Activated T-helper 1 cell treated with anti-CD3 and anti-CD28 coated beads, Interleukin-12 subunit alpha, Interleukin-12 subunit beta, Interleukin-2, Interleukin-4 antibody, amounts not matched to agents 30 ng/mL and 10 ng/mL and 1 ng/mL, durations not matched to agents 14 hours and 24 hours and 36 hours (primary cell): ENCODE measurements at regions not wholly inside any gene's neighbourhood (a gene's known extent, or its start where the extent isn't known, plus 50 kb on each side); places are given as distances from the start of the nearest gene placed in this dataset.
"Not testable (repeated sequence)": the region's sequence is repeated elsewhere in the genome, so short reads cannot be mapped to it uniquely, and the experiment has no call there.

Experiments used
- DNase-seq: peaks from one replicate; pipeline ENCODE4 v3.0.0; 2021; ENCODE audit warnings: low spot score
- H3K27ac Mint-ChIP-seq: one replicate; pipeline ENCODE4 v1.8.0; 2021; ENCODE audit warnings: mild to moderate bottlenecking, mixed read lengths
- H3K27me3 Mint-ChIP-seq: one replicate; pipeline ENCODE4 v1.8.0; 2022; ENCODE audit warnings: mild to moderate bottlenecking, moderate library complexity, mixed read lengths; ENCODE audit not compliant: insufficient read depth
- H3K36me3 Mint-ChIP-seq: one replicate; pipeline ENCODE4 v1.8.0; 2021; ENCODE audit warnings: low read depth, mixed read lengths
- H3K4me1 Mint-ChIP-seq: one replicate; pipeline ENCODE4 v1.8.0; 2021; ENCODE audit warnings: low read depth, mixed read lengths
- H3K4me3 Mint-ChIP-seq: one replicate; pipeline ENCODE4 v1.8.0; 2021; ENCODE audit warnings: mild to moderate bottlenecking, moderate library complexity, mixed read lengths
- H3K9me3 Mint-ChIP-seq: one replicate; pipeline ENCODE4 v1.8.0; 2021; ENCODE audit warnings: mixed read lengths
- intact Hi-C: fragments of 100-400 bp; cut with micrococcal nuclease; formaldehyde crosslinking; loops from one replicate; pipeline ENCODE4 v1.15.1; 2024

DNA sequence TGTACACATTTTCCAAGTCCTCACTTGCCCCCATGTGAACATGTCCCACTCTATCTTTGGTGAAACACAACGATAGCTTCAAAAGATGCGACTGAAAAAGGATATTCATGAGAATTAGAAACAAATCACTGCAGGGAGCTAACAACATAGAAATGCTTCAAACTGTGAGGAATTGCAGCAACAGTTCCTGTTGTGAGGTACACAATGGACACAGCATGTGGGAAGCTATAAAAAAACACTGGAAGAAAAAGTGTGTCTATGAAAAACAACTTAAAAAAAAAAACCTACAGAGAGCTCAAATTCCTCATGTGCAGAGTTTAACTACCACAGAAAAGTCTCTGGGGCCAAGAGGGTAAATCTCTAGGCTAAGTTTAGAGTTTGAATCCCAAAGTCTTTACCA lies 51.6 kb upstream of the BLTP1 start:
- Mint-ChIP-seq H3K4me1 (no peaks in the 10 kb centered on the region), H3K27ac (no peak overlapping the region), H3K9me3 (no peaks in the 10 kb centered on the region), H3K36me3 (no peaks in the 10 kb centered on the region), H3K27me3 (peaks cover 22% of the 10 kb centered on the region), H3K4me3 (no peak overlapping the region)
- intact Hi-C loops: loop anchor here (10.0 kb wide), 1 partner anchor 174 kb away; no protein-coding TSS in a partner anchor
- DNase-seq: no peak

DNA sequence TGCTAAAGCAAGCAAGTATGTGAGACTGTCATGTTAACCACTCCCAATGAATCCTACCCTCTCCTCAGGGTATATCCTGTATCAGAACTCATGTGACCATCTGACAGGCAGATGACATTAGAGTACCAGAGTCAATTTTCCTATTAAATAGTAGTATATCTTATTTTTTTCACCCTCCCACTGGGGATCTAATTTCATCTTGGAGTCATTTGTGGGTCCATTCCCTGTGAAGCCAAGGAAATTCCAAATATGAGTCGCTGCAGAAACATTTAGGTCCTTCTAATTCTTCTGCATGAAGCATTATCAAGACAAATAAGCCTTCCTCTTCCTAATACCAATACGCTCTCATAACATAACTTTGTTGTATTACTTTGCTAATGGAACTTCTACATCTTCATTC lies 52.2 kb upstream of the BLTP1 start:
- intact Hi-C loops: loop anchor here (10.0 kb wide), 1 partner anchor 175 kb away; no protein-coding TSS in a partner anchor
- Mint-ChIP-seq H3K36me3 (no peaks in the 10 kb centered on the region), H3K9me3 (no peaks in the 10 kb centered on the region)

DNA sequence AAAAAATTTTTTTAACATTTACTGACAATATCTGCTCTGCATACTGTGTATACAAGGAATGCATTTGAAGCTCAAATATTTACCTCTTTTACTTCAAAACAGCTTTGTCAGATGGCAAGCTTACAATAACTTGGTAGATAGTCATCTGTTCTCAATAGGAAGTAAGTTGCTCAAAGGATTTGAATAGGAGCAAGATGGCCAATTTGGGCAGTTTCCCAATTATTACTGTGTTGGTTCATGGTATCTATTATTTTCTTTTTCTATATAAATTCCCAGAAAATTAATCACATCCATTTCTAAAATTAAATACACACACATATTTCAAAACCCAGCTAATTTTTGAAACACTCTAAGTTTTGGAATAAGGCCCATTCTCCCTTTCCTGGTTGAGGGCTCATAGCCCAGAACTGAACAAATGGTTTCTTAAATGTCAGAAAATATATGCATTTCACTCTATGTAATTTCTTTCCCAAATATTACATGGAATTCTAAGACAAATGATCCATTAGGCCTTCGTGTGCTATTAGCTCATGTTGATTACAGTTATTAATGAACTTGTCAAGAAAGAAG lies 60.2 kb upstream of the BLTP1 start:
- no peaks in the 10 kb centered on the region for H3K9me3 Mint-ChIP-seq
- no peak for DNase-seq
- H3K27me3 Mint-ChIP-seq: peaks cover 14% of the 10 kb centered on the region
- H3K4me3 Mint-ChIP-seq: no peak overlapping the region
- intact Hi-C loops: no loop called here
- H3K4me1 Mint-ChIP-seq: no peaks in the 10 kb centered on the region
- H3K36me3 Mint-ChIP-seq: no peaks in the 10 kb centered on the region
- H3K27ac Mint-ChIP-seq: no peak overlapping the region

More for the DNA sequence above, 52.2 kb upstream of the BLTP1 start:
- Mint-ChIP-seq H3K4me3 (no peak overlapping the region), H3K27me3 (peaks cover 22% of the 10 kb centered on the region), H3K27ac (no peak overlapping the region), H3K4me1 (no peaks in the 10 kb centered on the region)
- no peak for DNase-seq

DNA sequence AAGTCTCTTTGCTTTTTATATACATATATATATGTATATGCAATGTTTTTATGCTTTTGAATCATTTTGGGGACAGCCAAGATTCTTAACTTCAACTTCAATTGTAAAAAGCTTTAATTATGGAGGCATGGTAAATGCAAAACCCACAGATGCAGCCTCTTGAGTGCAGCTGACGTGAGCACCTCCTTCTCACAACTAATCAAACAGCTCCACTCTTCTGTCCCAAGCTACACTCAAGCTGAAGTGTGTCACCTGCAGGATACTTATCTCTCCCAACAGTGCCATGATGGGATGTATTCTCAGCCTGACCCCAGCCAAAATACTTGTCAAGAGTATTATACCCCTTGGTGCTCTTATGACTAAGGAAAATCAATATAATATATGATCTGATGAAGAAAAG lies 60.7 kb upstream of the BLTP1 start:
- no peaks in the 10 kb centered on the region for H3K36me3 Mint-ChIP-seq
- H3K4me1 Mint-ChIP-seq: no peaks in the 10 kb centered on the region
- no peaks in the 10 kb centered on the region for H3K9me3 Mint-ChIP-seq
- intact Hi-C loops: no loop called here
- no peak overlapping the region for H3K4me3 Mint-ChIP-seq
- no peak for DNase-seq
- H3K27me3 Mint-ChIP-seq: peaks cover 17% of the 10 kb centered on the region
- H3K27ac Mint-ChIP-seq: no peak overlapping the region

DNA sequence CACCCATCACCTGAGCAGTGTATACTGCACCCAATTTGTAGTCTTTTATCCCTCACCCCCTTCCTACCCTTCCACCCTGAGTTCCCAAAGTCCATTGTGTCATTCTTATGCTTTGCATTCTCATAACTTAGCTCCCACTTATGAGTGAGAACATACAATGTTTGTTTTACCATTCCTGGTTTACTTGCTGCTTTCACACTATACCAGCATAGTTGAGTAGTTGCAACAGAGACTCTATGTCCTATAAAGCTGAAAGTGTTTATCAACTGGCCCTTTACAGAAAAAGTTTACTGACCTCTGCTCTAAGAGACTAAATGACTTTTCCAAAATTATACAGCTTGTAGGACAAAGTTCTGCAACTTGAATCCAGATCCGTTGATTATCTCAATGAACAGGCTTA lies 61.1 kb upstream of the BLTP1 start:
- Mint-ChIP-seq H3K27me3 (peaks cover 19% of the 10 kb centered on the region), H3K4me3 (no peak overlapping the region), H3K4me1 (no peaks in the 10 kb centered on the region), H3K27ac (no peak overlapping the region), H3K9me3 (no peaks in the 10 kb centered on the region), H3K36me3 (no peaks in the 10 kb centered on the region)
- no peak for DNase-seq
- intact Hi-C loops: no loop called here

DNA sequence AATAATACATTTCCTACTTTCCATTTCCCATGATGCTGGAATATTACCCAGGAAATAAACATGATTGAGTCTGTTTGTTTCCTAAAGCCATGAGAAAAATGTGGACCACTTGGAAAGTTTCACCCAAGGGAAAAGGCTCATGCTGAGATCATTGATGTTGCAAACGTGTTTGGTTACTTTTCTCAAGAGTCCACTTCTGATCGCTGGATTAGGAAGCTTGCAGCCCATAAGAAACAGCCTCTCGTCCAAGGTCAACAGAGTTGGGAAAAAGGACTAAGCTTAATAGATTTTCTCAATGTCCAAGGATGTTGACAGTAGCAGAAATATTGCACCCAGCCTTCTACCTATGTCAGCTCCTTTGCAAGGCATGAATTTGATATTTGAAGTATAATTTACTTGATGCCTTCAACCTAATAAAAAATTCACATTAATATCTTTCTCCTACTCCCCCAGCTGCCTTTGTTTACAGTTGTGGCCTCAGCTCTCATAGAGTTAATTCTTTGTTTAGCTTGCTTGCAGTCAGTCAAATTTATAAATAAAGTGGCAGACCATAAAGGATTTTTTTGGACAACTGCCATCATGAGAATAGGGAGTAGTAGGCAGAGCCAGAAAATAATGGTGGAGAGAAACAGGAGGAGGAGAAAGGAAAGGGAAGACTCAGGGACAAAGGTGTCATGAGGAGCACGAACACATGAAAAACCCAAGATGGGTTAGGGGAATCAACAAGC lies 65.6 kb upstream of the BLTP1 start:
- no peak for DNase-seq
- Mint-ChIP-seq H3K4me3 (no peak overlapping the region), H3K4me1 (no peaks in the 10 kb centered on the region), H3K27ac (no peak overlapping the region), H3K27me3 (peaks cover 22% of the 10 kb centered on the region), H3K36me3 (peaks cover 1% of the 10 kb centered on the region), H3K9me3 (no peaks in the 10 kb centered on the region)
- intact Hi-C loops: no loop called here

DNA sequence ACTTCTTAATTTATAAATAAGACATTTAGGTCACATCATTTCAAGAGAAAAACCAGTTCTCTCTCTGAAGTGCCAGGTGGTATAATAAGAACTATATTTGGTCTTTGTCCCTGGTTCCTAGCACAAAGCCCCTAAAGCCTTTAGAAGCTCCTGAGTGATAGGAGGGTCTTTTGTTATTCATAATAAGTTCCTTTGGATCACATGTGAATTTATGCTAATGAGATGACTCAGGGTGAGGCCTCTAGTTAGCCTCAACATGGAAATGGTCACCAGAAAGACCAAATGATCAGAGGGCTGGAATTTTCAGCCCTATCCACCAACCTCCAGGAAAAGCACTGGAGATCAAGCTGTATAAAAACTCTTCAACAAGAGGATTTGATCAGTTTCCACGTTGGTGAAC lies 68.1 kb upstream of the BLTP1 start:
- Mint-ChIP-seq H3K4me3 (no peak overlapping the region), H3K36me3 (peaks cover 1% of the 10 kb centered on the region), H3K4me1 (no peaks in the 10 kb centered on the region), H3K9me3 (no peaks in the 10 kb centered on the region), H3K27ac (no peak overlapping the region), H3K27me3 (peaks cover 22% of the 10 kb centered on the region)
- DNase-seq: no peak
- intact Hi-C loops: no loop called here

DNA sequence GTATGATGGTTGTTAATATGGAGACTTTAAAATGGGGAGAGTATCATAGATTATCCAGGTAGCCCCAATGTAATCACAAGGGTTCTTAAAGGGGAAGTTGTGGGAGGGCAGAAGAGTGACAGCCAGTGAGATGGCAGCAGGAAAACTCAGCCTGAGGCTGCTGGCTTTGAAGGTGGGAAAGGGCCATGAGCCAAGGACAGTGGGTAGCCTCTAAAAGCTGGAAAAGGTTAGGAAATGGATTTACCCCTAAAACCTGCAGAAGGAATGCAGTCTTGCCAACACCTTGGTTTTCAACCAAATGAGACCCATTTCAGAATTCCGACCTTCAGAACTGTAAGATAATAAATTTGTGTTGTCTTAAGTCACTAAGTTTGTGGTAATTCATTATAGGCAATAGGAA lies 68.8 kb upstream of the BLTP1 start:
- H3K36me3 Mint-ChIP-seq: peaks cover 1% of the 10 kb centered on the region
- no peaks in the 10 kb centered on the region for H3K4me1 Mint-ChIP-seq
- peaks cover 21% of the 10 kb centered on the region for H3K27me3 Mint-ChIP-seq
- H3K4me3 Mint-ChIP-seq: no peak overlapping the region
- no peaks in the 10 kb centered on the region for H3K9me3 Mint-ChIP-seq
- intact Hi-C loops: no loop called here
- no peak overlapping the region for H3K27ac Mint-ChIP-seq
- no peak for DNase-seq

DNA sequence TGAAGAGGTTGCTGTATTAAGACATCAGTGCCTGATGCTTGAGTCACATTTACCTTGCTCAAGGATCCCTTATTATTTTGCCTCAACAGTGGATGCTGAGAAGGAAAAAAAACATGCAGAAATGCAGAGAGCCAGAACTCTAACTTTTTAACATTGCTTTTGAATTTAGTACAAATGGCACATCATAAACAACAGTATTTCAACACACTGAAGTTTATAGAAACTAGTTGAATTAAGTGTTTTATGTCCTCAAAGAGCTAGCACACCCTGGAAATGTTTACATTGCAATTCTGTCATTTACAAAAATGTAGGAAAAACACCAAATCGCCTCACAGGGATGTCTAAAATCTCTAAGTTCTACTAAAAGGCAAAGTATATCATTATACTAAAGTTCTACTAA lies 69.5 kb upstream of the BLTP1 start:
- intact Hi-C loops: no loop called here
- H3K9me3 Mint-ChIP-seq: no peaks in the 10 kb centered on the region
- H3K27ac Mint-ChIP-seq: no peak overlapping the region
- no peak overlapping the region for H3K4me3 Mint-ChIP-seq
- DNase-seq: no peak
- H3K27me3 Mint-ChIP-seq: peaks cover 20% of the 10 kb centered on the region
- peaks cover 1% of the 10 kb centered on the region for H3K36me3 Mint-ChIP-seq
- no peaks in the 10 kb centered on the region for H3K4me1 Mint-ChIP-seq

DNA sequence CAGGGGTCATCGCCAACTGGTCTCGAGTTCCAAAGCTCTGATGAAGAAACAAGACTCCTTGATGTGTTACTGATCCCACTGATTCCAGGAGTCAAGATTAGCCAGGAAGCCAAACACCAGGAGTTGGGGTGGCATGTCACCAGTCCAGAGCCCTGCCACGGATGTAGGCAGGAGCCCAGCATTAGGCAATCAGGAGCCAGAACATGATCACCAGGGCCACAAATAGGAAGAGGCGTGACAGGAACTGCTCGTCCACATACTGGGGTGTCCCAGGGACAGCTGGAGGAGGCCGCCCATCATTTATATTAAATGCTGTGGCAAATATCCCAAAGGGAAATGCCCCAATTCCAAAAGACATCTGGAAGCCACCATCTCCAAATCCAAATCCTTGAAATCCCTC lies 74.5 kb upstream of the BLTP1 start:
- H3K4me1 Mint-ChIP-seq, H3K4me3 Mint-ChIP-seq, intact Hi-C loops, H3K27ac Mint-ChIP-seq, DNase-seq, H3K36me3 Mint-ChIP-seq, H3K9me3 Mint-ChIP-seq: not testable (repeated sequence)
- H3K27me3 Mint-ChIP-seq: peaks cover 19% of the 10 kb centered on the region

DNA sequence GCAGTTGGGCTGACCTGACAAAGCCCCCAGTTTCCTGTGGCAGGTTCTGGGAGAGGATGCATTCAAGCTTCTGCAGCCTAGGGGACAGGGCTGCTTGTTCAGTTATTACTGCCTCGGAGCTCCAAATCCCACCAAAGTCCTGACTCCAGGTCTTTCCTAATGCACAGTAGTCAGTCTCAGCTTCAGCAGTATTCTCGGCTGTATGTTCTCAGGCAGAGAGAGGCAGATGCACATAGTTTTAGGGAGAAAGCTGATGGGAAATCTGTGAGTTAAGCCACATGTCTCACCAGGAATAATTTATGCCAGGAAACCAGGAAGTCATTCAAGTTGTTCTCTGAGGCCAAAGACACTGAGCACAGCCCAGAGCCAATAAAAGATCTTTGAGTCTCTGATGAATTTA lies 75.3 kb upstream of the BLTP1 start:
- H3K4me3 Mint-ChIP-seq, H3K4me1 Mint-ChIP-seq, H3K27ac Mint-ChIP-seq, intact Hi-C loops, H3K9me3 Mint-ChIP-seq, DNase-seq, H3K36me3 Mint-ChIP-seq: not testable (repeated sequence)
- H3K27me3 Mint-ChIP-seq: peaks cover 23% of the 10 kb centered on the region

DNA sequence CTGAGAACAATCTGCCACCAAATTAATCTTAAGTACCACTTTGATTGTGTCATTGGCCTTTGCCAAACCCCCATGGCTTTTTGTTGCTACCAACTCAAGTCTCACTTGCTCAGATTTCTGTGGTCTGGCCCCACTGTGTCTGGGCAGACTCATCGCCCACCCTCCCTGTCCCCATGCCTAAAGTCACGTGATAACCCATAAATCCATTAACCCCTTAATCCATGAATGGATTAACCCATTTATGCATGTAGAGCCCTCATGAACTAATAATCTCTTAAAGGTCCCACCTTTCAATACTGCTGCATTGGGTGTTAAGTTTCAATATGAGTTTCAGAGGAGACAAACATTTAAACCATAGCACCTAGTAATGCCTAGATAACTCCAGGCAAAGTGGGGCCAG lies 78.5 kb upstream of the BLTP1 start:
- no peaks in the 10 kb centered on the region for H3K36me3 Mint-ChIP-seq
- no peaks in the 10 kb centered on the region for H3K4me1 Mint-ChIP-seq
- H3K4me3 Mint-ChIP-seq: no peak overlapping the region
- intact Hi-C loops: no loop called here
- H3K9me3 Mint-ChIP-seq: no peaks in the 10 kb centered on the region
- peaks cover 24% of the 10 kb centered on the region for H3K27me3 Mint-ChIP-seq
- H3K27ac Mint-ChIP-seq: no peak overlapping the region
- no peak for DNase-seq

DNA sequence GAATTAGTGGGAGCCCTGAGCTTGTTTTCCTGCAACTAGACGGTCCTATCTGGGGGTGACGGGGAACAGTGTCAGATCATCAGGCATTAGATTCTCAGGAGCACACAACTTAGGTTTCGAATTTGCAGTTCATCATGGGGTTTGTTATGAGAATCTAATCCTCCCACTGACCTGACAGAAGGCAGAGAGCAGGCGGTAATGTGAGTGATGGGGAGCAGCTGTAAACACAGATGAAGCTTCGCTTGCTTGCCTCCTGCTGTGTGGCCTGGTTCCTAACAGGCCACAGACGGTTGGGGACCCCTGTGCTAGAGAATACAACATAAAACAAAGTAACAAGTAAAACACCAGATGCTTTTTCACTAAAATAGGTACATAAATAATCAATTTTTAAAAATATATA lies 86.2 kb upstream of the BLTP1 start:
- intact Hi-C loops: no loop called here
- Mint-ChIP-seq H3K4me3 (no peak overlapping the region), H3K27me3 (peaks cover 9% of the 10 kb centered on the region), H3K4me1 (no peaks in the 10 kb centered on the region), H3K27ac (no peak overlapping the region), H3K9me3 (no peaks in the 10 kb centered on the region), H3K36me3 (no peaks in the 10 kb centered on the region)
- no peak for DNase-seq

DNA sequence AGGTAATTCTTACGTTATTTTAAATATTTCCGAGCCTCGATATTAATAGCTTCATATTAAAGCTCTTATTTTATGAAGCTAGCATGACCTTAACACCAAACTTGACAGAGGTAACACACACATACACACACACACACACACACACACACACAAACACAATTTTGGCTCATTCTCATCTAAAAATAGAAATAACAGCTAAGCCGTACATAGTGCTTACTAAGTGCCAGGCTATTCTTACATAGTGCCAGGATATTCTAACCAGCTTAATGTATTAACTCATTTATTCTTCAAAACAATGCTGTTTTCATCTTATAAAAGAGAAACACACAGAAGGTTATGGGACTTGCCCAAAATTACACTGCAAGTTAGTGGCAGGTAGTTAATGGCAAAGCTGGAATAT lies 87.0 kb upstream of the BLTP1 start:
- Mint-ChIP-seq H3K9me3 (no peaks in the 10 kb centered on the region), H3K4me1 (no peaks in the 10 kb centered on the region), H3K27ac (no peak overlapping the region), H3K4me3 (no peak overlapping the region), H3K36me3 (no peaks in the 10 kb centered on the region), H3K27me3 (peaks cover 9% of the 10 kb centered on the region)
- DNase-seq: no peak
- intact Hi-C loops: no loop called here
